GM19455 (cell line): ENCODE measurements at regions not wholly inside any gene's neighbourhood (a gene's known extent, or its start where the extent isn't known, plus 50 kb on each side); places are given as distances from the start of the nearest gene placed in this dataset.
"Not testable (repeated sequence)": the region's sequence is repeated elsewhere in the genome, so short reads cannot be mapped to it uniquely, and the experiment has no call there.

Experiments
- ATAC-seq: cut with Tn5 transposase; IDR thresholded peaks from one replicate; pipeline ENCODE4 v1.9.1; 2021; ENCODE audit not compliant: unreplicated experiment

DNA sequence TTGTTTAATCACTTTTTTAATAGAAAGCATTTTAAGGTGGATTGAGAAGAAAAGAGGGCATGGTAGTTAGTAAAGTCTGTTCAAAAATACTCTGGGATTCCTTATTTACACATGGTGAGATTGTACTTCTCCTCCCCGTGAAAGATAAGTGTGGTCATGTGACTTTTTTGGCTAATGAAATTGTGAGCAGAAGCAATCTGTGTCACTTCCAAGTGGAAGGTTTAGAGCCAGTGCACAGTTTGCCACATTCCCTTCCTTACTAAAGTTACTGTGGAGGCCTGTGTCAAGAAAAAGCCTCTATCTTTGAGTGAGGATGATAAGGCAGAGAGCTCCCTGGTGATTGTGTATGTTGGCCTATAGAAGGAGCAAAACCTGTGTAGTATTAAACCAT lies 471.3 kb downstream of the OMA1 start:
- no peak for ATAC-seq

DNA sequence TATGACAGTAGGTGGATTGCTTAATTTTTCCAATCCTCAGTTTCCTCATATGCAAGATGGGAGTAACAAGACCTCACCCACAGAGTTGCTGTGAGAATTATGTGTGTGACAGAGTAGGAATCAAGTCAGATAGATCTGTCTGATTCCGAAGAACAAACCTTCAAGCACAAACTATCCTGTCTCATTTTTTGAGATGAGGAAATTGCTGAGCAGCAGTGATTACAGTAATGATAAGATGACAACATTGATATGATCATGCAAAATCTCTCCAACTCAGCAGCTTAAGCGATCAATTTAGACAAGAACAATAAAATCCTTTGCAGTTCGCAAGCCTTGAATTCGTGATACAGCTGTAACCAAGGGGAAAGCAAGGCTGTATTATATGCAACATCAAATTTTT lies 474.1 kb downstream of the OMA1 start:
- no peak for ATAC-seq

DNA sequence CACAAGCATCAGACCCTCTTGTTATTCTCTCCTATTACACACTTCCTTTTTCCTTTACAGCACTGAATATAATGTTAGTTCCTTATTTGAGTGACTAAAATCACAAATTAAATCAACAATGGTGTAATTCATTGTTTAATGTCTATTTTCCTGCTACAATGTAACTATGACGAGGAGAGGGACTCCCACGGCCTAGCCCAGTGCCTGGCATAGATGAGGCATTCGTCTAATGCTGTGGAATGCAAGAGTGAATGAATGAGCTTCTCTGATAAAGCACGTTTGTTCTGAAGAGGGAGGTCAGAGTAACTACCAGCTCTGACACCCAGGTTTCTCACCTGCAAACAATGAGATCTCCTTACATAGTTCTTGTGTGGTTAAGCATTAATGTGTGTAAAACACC lies 479.4 kb downstream of the OMA1 start:
- ATAC-seq, result no peak

DNA sequence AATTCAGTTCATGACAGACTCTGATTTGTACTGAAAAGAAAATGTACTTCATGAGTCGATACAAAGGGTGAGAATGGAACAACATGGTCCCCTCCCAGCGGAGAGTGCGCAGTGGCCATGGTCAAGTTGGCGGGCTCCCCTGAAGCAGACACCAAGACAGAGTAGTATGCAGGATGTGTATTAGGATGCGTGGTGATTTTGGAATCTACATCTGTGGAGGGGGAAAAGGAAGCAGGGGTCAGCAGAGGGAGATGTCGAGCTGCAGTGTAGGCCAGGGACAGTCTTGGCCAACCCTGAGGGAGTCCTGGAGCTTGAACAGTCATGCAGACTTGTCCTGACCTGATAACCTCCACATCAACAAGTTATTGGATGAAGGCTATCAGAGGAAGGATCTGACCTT lies 481.0 kb downstream of the OMA1 start:
- ATAC-seq, result no peak

DNA sequence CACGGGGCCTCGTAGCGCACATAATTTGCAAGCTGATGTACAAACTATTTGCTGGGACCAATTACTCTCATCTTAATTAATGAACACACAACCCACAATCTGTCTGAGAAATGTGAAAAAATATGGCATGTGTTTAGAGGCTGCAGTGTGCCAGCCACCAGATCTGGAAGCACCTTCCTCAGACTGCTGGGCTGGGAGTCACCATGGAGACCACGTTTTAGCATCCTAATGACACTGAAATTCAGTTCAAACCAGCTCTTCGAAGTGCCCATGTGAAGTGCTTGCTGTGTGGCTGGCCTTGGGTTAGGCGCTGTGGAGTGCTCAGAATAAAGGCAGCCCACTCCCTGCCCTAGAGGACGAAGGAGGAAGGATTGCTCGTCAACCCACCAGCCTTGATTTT lies 482.4 kb downstream of the OMA1 start:
- no peak for ATAC-seq

DNA sequence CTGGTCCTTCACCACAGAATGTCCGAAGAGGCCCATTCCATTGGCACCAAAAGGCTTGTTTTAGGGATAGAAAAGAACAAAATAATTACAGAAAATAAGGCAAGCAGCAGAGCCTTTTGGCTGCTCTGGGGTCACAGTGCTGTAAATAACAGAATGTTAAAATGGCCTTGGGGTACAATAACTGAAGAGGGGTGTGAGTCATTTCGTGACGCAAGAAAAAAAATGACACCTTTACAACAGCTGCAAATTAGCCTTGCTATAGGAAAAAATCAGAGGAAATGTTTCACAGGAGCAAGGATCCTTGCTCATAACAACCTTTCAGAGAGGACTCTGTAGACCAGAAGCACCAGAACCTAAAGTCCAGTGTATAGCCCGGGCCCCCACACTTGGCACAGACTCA lies 483.4 kb downstream of the OMA1 start:
- no peak for ATAC-seq

DNA sequence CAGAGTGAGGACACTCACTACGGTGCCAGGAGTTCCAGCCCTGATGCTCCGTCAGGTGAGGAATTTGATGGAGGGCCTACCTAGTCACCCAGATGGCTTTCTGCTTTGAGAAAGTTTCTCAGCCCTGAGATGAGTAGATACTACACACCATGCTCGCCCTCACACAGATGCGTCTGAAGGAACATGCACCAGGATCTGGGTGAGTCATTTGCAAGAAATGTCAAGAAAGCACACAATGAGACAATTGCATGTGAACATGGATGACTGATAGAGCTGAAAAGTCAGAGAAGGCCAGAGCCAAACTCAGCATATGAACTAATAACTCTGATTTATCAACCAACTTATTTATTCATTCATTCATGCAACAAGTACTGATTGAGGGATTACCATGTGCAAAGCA lies 483.9 kb downstream of the OMA1 start:
- ATAC-seq, result no peak

DNA sequence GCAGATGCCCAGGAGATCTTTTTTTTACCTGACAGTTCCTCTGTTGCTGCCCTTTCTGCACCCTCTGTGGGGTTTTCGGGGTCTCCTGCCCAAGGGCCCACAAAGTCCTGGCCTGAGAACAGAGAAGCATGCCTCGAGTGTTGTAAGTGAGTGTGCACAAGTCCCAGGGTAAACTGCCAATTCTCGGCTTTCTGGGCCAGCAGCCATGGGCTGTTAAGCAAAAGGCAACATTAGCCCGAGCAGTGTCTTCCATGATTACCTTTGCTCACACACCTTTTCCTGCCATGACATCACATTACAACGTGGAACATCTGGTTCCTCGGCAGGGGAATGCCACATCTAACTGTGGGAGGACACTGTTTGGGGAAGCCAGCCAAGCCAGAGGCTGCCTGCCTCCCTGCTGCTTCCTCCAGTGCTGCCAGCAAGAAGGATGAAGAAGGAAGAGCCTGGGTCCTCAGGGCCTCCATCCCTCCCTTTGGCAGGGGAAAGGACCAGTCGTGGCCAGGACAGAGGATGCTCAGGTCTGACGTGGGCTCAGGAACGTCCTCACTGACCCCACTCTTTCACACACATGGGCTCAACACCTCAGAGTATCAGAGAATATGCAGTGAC lies 485.9 kb downstream of the OMA1 start:
- no peak for ATAC-seq

DNA sequence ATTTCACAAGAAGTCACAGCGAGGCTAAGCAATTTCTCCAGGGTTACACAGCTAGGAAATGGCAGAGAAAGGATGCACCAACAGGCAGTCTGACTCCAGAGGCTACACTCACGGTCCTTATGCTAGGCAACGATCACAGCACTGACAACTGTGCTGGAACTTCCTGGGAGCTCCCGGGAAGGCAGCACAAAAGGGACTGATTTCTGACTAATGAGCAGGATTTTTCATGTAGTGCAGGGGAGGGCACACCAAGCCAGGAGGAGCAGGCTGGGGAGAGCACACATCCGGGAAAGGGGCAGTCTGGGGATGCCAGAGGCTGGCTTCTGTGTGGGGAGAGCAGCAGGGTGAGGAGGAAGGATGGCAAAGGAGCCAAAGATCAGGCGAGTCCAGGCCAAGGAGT lies 486.7 kb downstream of the OMA1 start:
- no peak for ATAC-seq

DNA sequence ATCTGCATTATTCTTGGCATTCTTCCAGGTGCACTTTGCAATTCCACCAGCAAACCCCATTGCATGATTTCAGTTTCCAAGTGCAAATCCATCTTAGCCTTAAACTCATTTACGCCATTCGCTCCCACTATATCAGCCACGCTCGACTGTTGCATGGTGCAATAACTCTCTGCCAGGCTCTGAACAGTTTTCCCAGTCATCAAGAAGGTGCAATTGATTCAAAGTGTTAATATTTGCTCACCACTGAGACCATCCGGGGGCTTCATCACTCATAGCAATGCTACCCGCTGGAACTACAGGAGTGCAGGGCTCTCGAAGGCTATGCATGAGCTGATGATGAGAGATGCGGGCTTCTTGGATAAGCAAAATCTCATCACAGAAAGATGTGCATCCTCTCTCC lies 488.2 kb downstream of the OMA1 start:
- ATAC-seq, result no peak

DNA sequence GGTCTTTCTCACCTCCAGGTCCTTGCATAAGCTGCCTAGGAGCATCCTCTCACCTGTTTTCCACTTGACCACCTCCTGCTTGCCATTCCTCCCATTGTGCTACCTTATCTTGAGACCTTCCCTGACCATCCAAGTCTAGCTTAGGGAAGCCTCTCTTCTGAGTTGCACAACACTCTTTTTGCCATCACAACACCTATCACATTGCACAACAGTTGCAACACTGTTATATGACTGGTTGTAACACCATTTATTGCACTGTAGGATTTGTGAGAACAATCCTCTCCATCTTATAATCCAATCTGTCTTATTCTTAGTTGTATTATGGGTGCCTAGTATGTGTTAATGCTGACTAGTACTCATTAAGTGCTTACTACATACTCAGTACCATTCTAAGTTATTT lies 488.7 kb downstream of the OMA1 start:
- no peak for ATAC-seq

DNA sequence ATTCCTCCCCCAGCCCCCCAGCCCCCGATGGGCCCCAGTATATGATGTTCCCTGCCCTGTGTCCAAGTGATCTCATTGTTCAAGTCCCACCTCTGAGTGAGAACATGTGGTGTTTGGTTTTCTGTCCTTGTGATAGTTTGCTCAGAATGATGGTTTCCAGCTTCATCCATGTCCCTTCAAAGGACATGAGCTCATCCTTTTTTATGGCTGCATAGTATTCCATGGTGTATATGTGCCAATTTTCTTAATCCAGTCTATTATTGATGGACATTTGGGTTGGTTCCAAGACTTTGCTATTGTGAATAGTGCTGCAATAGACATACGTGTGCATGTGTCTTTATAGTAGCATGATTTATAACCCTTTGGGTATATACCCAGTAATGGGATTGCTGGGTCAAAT lies 495.3 kb downstream of the OMA1 start:
- ATAC-seq, result not testable (repeated sequence)

DNA sequence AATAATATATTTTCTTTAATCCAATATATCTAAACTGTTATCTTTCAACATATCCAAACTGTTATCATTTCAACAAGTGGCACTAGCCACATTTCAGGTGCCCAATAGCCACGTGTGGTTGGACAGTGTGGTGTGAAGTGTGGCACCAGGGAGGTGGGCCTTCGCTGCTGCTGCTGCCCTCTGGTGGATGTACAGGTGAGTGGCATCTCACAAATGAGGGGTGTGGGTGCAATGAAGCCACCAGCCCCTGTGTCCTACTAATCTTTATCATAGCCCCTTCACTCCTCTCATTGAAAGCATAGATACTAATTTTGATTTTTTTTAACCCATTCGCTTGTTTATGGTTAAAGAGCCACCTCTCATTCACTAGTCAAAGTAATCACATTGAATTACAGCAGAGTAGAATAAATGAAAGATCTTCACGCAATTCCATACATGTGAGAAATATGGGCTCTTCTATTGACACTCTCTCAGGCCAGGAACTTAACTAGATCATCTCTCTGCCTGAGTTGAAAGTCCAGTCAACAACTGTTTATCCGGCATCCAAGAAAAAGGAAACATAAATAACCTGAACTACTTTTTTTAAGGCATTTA lies 499.2 kb downstream of the OMA1 start:
- ATAC-seq, result no peak

DNA sequence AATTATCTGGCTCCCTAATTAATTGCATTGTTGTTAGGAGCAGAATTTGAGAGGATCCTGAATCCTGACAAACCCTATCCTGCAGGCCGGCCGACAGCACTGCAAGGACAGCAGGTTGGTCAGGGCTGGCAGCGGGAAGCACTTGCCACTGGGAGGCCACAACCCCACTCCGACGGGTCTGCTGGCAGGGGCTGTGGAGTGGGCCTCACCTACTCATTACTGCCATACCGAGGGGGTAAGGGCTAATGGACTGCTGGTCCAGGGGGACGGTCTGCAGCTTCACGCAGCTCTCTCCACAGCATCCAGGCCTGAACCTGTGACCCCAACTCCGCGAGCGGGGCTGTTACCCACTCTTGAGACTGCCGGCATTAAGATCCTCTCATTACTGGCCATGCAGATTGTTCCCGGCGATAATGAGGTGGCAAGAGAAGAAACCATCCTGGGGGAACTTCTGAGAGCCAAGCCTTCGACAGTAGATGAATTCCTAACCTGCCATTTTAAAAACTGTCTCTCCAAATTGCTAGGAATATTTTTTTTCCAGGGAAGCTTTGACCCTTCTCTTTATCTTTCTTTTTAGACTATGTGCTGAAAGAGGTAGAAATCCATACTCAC lies 501.3 kb downstream of the OMA1 start:
- no peak for ATAC-seq

DNA sequence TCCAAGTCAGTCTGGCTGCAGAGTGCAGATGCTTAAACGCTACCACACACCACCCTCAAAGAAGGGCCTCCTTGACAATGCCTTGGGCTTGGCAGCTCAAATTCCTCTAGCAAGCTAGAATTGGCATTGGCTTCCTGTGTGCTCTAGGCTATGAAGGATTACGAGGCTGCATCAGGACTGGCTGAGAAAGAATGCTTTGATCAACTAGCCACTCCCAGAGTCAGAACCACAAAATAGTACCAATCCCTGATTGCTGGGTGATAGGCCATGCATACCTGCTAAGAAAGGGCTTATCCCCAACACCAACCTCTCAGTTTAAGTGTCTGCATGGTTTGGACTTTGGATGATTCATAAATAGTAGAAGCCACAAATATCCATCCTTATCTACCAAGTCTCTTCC lies 504.9 kb downstream of the OMA1 start:
- ATAC-seq, result no peak

DNA sequence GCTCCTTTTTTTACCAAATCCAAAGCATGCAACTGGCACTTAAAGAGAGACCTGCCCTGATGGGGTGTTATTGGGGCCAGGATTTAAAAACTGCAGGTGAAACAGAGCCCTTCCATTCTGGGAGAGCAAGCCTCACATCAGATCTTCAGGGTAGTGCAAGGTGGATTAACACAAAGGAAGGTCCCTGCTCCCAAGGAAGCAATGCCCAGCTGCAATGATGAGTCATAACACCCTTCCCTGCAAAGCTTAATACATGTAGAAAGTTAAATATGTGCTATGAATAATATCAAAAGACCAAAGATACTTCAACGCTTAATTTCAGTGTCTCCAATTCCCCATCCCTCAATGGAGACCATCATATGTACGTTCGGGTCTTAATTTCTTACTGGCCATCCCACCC lies 508.0 kb downstream of the OMA1 start:
- no peak for ATAC-seq

DNA sequence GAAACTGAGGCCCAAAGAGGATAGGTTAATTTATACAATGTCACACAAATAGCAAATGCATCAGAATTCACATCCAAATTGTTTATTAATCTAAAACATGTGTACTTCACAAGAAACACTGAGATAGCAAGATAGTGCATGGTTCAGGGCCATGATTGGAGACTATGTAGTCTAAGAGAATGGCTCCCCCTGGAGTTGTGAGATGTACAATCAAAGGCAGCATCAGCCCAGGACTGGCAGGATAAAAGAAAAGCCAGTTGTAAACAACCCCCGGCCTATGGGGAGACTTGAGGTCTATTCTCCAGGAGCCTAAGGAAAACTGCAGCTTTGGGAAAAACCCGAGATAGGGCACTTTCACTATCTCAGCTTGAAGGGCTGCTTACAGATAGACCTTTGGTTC lies 511.0 kb downstream of the OMA1 start:
- no peak for ATAC-seq

DNA sequence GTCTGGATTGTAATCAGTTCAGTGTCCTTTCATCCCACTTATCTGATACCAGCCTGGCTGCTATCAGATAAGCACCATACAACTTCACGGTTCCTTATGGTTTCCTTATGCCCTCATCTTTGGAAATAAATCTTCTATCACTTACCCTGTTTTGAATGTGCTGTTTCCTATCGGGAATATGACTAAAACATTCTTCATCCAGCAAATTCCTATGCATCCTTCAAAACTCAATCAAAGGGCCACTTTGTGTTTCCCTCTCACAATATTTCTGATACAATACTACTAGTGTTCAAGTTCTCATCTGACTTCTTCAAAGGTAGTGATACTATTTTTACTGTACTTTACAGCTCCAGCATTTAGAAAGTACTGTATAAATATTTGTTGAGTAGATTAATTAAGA lies 513.2 kb downstream of the OMA1 start:
- no peak for ATAC-seq

DNA sequence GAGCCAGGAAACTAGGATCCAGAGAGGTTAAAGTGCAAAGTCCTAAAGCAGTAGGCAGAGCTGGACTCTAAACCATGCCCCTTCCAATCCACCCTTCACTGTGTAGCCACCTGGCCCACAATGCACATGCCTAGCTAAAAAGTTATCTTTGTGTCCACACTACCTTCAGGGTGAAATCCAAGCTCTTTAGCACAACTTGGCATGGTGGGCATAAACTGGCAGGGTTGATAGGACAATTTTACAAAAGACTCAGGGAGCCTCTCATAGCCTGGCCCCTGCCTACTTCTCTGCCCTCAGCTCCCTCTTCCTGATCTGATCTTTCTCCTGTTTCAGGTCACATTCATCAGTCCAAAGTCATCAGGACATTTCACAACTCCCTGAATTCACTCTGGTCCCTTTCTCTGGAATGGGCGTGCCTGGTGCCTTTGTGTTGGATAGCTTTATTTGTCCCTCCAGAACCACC lies 513.9 kb downstream of the OMA1 start:
- no peak for ATAC-seq

DNA sequence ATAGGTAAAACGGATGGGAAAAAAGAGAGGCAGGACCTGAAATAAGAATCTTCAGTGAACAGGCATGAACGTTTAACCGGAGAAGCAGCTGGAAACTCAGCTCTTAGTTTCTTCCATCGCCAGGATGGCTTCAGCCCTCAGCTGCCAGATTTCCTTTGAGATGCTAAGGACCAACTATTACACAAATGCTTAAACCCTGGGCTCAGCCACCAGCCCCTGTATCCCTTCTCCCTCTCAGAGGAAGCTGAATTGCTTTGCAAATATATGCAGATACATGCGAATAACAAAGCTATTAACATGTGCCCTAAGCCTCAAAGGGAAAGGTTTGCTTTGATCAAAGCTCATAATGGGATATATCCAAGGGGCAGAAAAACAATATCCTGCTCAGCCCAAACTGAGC lies 515.1 kb downstream of the OMA1 start:
- ATAC-seq, result no peak

DNA sequence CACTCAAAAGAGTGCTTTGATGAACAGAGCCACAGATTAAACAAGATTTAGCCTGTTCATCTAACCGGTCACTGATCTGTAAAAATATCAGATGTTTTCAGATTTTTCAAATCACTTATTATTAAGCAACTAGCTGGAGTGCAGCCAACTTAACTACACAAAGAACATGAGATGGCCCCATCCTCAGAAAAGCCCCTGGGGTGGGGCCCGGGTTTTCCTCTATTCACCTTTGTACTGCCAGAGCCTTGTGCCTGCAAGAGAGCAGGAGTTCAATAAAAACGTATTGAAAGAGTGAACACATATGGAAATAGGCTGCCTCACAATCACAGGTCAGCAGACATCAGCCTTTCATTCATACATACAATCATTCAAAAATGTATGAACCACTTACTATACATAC lies 516.1 kb downstream of the OMA1 start:
- no peak for ATAC-seq

DNA sequence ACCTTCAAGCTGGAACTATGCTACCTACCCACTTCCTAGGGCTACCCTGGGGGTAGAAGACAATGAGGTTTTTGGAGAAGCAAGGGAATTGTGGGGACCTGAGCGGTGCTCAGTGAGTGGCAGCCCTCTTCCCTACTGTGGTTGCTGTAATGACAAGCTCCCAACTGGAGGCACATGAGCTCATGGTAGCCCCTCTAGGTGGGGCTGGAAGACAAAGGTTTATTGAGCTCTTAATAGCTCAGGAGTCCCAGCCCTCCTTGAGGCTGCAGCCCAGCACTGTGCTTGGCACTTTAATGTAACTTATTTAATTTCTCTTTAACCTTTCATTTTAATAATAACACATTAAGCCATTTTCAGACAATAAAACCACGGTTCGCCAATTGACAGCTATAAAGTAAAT lies 528.9 kb downstream of the OMA1 start:
- no peak for ATAC-seq

DNA sequence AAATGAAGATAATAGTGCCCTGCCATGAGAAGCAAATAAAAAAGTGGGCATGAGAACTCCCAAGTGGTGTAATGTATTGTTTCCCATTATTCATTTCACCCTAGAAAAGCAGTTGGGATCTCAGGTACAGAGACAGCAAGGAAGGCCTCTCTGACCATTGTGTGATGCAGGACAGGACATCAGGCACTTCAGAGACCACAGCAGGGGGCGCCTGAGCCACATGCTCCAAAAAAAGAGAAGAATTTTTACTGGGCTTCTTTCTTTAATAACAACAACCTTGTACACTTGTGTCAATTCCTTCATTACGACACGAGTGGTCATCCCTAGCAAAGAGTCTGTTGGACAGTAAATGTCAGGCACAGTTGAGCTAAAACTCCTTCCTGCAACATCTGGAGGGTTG lies 533.3 kb downstream of the OMA1 start:
- ATAC-seq, result no peak
